ENCODE measurements at regions not wholly inside any gene's neighbourhood (a gene's known extent, or its start where the extent isn't known, plus 50 kb on each side); places are given as distances from the start of the nearest gene placed in this dataset.
A peak's percentile ranks its signal among the peaks of the same experiment; 100 is the strongest.
"Not testable (repeated sequence)": the region's sequence is repeated elsewhere in the genome, so short reads cannot be mapped to it uniquely, and the experiment has no call there.

GRCh38 chr9:65383646-65384045 is 98.6 kb upstream of the FOXD4L5 start:
- not testable (repeated sequence) for H3K36me3 ChIP-seq (ENCODE audit: control insufficient read depth, low read length); H3K9me2 ChIP-seq (replicated peaks; ENCODE audit: control insufficient read depth, low read length); H3K79me2 ChIP-seq (ENCODE audit: control insufficient read depth, low read length); H3K9me3 ChIP-seq (ENCODE audit: control insufficient read depth, insufficient read depth, low read length); H3K4me2 ChIP-seq (ENCODE audit: low read length); H3K27me3 ChIP-seq (ENCODE audit: control insufficient read depth, low read length); H3K27ac ChIP-seq (ENCODE audit: low read depth, low read length); H3K4me1 ChIP-seq (ENCODE audit: control insufficient read depth, low read length); H4K20me1 ChIP-seq (ENCODE audit: control insufficient read depth, insufficient read depth, low read depth, low read length); H3F3A ChIP-seq (ENCODE audit: control insufficient read depth, insufficient read depth)
- H3K4me3 ChIP-seq (ENCODE audit: low read length) = peak overlapping the region; percentile 51

GRCh38 chr9:65382701-65383318 is 97.8 kb upstream of the FOXD4L5 start:
- H3K4me1 ChIP-seq (ENCODE audit: control insufficient read depth, low read length); H4K20me1 ChIP-seq (ENCODE audit: control insufficient read depth, insufficient read depth, low read depth, low read length); H3K9me3 ChIP-seq (ENCODE audit: control insufficient read depth, insufficient read depth, low read length); H3K4me3 ChIP-seq (ENCODE audit: low read length); H3K4me2 ChIP-seq (ENCODE audit: low read length); H3K27ac ChIP-seq (ENCODE audit: low read depth, low read length); H3K36me3 ChIP-seq (ENCODE audit: control insufficient read depth, low read length); H3K9me2 ChIP-seq (replicated peaks; ENCODE audit: control insufficient read depth, low read length); H3F3A ChIP-seq (ENCODE audit: control insufficient read depth, insufficient read depth); H3K79me2 ChIP-seq (ENCODE audit: control insufficient read depth, low read length); H3K27me3 ChIP-seq (ENCODE audit: control insufficient read depth, low read length): not testable (repeated sequence)
